ENCODE measurements at regions not wholly inside any gene's neighbourhood (a gene's known extent, or its start where the extent isn't known, plus 50 kb on each side); places are given as distances from the start of the nearest gene placed in this dataset.

DNA sequence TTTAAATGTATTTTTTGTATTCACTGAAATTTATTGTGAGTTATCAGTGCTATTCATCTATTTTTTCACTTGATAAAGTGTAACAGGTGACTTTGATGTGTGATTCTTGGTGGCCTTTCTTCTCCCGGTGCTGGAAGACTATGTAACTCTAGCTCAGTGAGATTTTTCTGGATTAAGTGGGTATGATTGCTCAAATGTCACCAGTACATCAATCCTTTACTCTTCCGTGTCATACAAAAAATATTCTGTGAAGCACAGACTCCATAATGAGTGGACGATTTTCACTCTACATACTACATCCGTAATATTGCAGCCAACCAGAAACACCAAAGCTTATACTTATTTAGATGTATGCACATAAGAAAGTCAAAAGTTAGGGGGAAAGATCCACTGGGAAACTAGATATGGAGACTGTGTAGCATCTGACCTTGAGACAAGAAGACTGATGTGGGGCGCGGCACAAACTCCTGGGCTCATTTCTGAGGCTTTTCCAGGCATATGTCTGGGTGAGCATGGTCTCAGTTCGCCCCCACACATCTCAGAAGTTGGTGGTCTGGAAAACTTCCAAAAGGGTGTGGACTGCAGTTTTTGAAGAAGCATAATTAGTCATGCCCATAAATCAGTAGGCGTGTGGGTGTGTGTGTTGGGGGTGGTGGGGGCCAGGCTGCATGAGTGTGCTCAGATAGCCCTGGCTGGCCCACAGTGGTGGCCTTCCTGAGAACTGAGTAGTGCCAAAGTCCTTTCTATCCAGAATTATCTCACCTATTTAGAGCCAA is 53.9 kb upstream of the TENM3 start:
- Histone ChIP-seq H3K9me3 (ENCODE audit: low read depth, low read length, poor library complexity, severe bottlenecking) (no peaks in the 10 kb centered on the region), H3K27me3 (replicated peaks; ENCODE audit: insufficient read depth, low read depth, low read length, poor library complexity) (no peaks in the 10 kb centered on the region), H3K27ac (ENCODE audit: low read depth, low read length, poor library complexity, severe bottlenecking) (no peak overlapping the region), H3K4me3 (ENCODE audit: low read depth, low read length, poor library complexity, severe bottlenecking) (no peak overlapping the region), H3K4me1 (ENCODE audit: insufficient read depth, low read length, poor library complexity, severe bottlenecking) (peaks cover 52% of the 10 kb centered on the region), H3K36me3 (ENCODE audit: insufficient read depth, low read length, poor library complexity, severe bottlenecking) (no peaks in the 10 kb centered on the region)
- ChIA-PET CTCF (no interaction called here), POLR2A (ENCODE audit: low non-redundant PET) (no interaction called here)
- peak; percentile 80 for DNase-seq (ENCODE audit: low spot score)
- intact Hi-C loops (cut with micrococcal nuclease; ENCODE audit: unreplicated experiment) = no loop called here
- no TSS peak for BruUV-seq (replicated peaks)
- no peak for TF ChIP-seq EZH2 (IDR thresholded peaks at IDR 0.05; ENCODE audit: borderline replicate concordance, low read depth, low read length, poor library complexity, severe bottlenecking)
- TF ChIP-seq, protein P1, sequence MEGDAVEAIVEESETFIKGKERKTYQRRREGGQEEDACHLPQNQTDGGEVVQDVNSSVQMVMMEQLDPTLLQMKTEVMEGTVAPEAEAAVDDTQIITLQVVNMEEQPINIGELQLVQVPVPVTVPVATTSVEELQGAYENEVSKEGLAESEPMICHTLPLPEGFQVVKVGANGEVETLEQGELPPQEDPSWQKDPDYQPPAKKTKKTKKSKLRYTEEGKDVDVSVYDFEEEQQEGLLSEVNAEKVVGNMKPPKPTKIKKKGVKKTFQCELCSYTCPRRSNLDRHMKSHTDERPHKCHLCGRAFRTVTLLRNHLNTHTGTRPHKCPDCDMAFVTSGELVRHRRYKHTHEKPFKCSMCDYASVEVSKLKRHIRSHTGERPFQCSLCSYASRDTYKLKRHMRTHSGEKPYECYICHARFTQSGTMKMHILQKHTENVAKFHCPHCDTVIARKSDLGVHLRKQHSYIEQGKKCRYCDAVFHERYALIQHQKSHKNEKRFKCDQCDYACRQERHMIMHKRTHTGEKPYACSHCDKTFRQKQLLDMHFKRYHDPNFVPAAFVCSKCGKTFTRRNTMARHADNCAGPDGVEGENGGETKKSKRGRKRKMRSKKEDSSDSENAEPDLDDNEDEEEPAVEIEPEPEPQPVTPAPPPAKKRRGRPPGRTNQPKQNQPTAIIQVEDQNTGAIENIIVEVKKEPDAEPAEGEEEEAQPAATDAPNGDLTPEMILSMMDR (conservative IDR thresholded peaks at IDR 0.05; ENCODE audit: low read depth, low read length) = no peak

DNA sequence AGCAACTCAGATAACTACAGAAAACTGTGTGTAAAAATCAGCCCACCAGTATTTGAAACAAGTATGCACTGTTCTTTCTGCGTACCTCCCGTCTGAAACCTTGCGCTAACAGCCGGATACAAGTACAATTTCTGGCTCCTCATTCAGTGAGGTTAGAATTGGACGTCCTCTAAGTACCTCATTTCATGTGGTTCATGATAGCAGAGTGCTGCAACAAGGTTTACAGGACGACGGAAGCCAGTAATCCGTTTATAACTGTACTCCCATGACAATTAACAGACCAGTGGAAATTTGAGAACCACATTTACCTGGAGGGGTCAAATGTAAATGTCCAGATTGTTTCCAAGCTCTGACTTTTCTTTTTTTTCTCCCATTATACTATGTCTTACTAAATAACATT is 52.9 kb upstream of the TENM3 start:
- DNase-seq (ENCODE audit: low spot score) = no peak
- intact Hi-C loops (cut with micrococcal nuclease; ENCODE audit: unreplicated experiment) = no loop called here
- ChIA-PET POLR2A (ENCODE audit: low non-redundant PET) (no interaction called here), CTCF (no interaction called here)
- Histone ChIP-seq H3K27ac (ENCODE audit: low read depth, low read length, poor library complexity, severe bottlenecking) (no peak overlapping the region), H3K9me3 (ENCODE audit: low read depth, low read length, poor library complexity, severe bottlenecking) (no peaks in the 10 kb centered on the region), H3K4me3 (ENCODE audit: low read depth, low read length, poor library complexity, severe bottlenecking) (no peak overlapping the region), H3K27me3 (replicated peaks; ENCODE audit: insufficient read depth, low read depth, low read length, poor library complexity) (no peaks in the 10 kb centered on the region), H3K4me1 (ENCODE audit: insufficient read depth, low read length, poor library complexity, severe bottlenecking) (peaks cover 54% of the 10 kb centered on the region), H3K36me3 (ENCODE audit: insufficient read depth, low read length, poor library complexity, severe bottlenecking) (no peaks in the 10 kb centered on the region)
- TF ChIP-seq, protein P1 (conservative IDR thresholded peaks at IDR 0.05; ENCODE audit: low read depth, low read length) = no peak
- no peak for TF ChIP-seq EZH2 (IDR thresholded peaks at IDR 0.05; ENCODE audit: borderline replicate concordance, low read depth, low read length, poor library complexity, severe bottlenecking)
- no TSS peak for BruUV-seq (replicated peaks)

DNA sequence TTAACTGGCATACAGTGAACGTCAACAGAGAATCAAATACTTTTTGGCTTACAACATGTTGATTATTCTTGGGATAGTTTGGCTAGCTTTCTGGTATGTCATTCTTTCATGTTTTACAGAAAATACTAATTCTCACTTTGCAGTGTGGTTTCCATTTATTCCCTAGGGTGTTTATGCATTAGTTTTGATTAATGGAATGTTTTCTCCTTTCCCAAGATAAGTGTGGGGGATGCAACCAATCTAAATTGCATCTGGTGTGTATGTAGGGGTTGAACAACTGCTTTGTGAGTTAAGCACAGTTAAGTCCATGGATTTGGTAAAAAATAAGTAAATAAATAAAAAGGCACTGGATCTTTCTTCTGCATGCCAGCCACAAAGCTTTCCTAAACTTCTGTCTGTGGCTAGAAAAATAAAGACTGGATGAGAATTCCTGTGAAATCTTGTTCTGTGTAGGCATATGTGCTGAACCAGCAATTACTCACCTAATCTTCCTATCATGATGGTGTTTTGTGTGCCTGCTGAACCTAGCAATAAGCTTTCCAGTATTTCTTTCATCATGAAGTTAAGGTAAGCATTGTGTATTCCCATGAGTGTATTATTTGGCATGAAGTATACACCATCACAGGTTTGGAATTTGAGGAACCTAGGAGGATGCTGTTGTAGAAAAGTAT is 50.6 kb upstream of the TENM3 start:
- intact Hi-C loops (cut with micrococcal nuclease; ENCODE audit: unreplicated experiment) = no loop called here

More for the DNA sequence above, 50.6 kb upstream of the TENM3 start:
- DNase-seq (ENCODE audit: low spot score) = no peak
- Histone ChIP-seq H3K27me3 (replicated peaks; ENCODE audit: insufficient read depth, low read depth, low read length, poor library complexity) (no peaks in the 10 kb centered on the region), H3K4me1 (ENCODE audit: insufficient read depth, low read length, poor library complexity, severe bottlenecking) (peaks cover 49% of the 10 kb centered on the region), H3K36me3 (ENCODE audit: insufficient read depth, low read length, poor library complexity, severe bottlenecking) (no peaks in the 10 kb centered on the region), H3K27ac (ENCODE audit: low read depth, low read length, poor library complexity, severe bottlenecking) (no peak overlapping the region), H3K4me3 (ENCODE audit: low read depth, low read length, poor library complexity, severe bottlenecking) (no peak overlapping the region), H3K9me3 (ENCODE audit: low read depth, low read length, poor library complexity, severe bottlenecking) (no peaks in the 10 kb centered on the region)
- BruUV-seq (replicated peaks) = no TSS peak
- POLR2A ChIA-PET (ENCODE audit: low non-redundant PET) = no interaction called here
- no peak for TF ChIP-seq EZH2 (IDR thresholded peaks at IDR 0.05; ENCODE audit: borderline replicate concordance, low read depth, low read length, poor library complexity, severe bottlenecking)
- TF ChIP-seq, protein P1 (conservative IDR thresholded peaks at IDR 0.05; ENCODE audit: low read depth, low read length) = no peak
- CTCF ChIA-PET = no interaction called here
